HepG2 (cell line): ENCODE measurements at regions not wholly inside any gene's neighbourhood (a gene's known extent, or its start where the extent isn't known, plus 50 kb on each side); places are given as distances from the start of the nearest gene placed in this dataset.

ENCODE experiments used
- ARNTL ChIP-seq: sonication (generic); formaldehyde crosslinking; IDR thresholded peaks from 2 replicates; pipeline ENCODE4 v1.4.0; 2020; ENCODE audit warnings: mild to moderate bottlenecking, missing genetic modification reagents
- TARDBP ChIP-seq: sonication (generic); formaldehyde crosslinking; IDR thresholded peaks from 2 replicates; pipeline ENCODE4 v1.8.0; 2022; ENCODE audit warnings: mild to moderate bottlenecking, missing genetic modification reagents
- TF ChIP-seq, protein P1 (sequence below): sonication (generic); IDR thresholded peaks from 2 replicates; pipeline ENCODE4 v1.6.1; 2016; ENCODE audit warnings: low read depth, borderline replicate concordance

GRCh38 chr13:111532111-111532510 lies 211.7 kb downstream of the TEX29 start:
- TF ChIP-seq ARNTL (no peak), TARDBP (CRISPR knock-in tag) (no peak)
- TF ChIP-seq, protein P1, sequence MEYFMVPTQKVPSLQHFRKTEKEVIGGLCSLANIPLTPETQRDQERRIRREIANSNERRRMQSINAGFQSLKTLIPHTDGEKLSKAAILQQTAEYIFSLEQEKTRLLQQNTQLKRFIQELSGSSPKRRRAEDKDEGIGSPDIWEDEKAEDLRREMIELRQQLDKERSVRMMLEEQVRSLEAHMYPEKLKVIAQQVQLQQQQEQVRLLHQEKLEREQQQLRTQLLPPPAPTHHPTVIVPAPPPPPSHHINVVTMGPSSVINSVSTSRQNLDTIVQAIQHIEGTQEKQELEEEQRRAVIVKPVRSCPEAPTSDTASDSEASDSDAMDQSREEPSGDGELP = no peak
